Caco-2 (cell line): ENCODE measurements at regions not wholly inside any gene's neighbourhood (a gene's known extent, or its start where the extent isn't known, plus 50 kb on each side); places are given as distances from the start of the nearest gene placed in this dataset.

ENCODE experiments used
- BruUV-seq: library from RNA; stranded (reverse); fragments of 400-500 nt; replicated peaks from 2 replicates; lab custom pipeline; 2021; lab: Mats Ljungman, UMichigan
- CTCF ChIA-PET: fragments of 300-600 bp; sonication (Branson Sonifier 250); formaldehyde crosslinking; loops from one replicate; lab custom pipeline; 2022; ENCODE audit warnings: antibody characterized with exemption; lab: Charles Lee
- POLR2A ChIA-PET: fragments of 300-600 bp; sonication (Branson Sonifier 250); formaldehyde crosslinking; loops from one replicate; lab custom pipeline; 2022; ENCODE audit warnings: antibody characterized with exemption; lab: Charles Lee
- DNase-seq, 2 experiments: peaks; one replicate each; pipeline versions ENCODE4 v3.0.0 to v3.0.0-alpha.2; 2020 to 2022
- H3K27me3 ChIP-seq: replicated peaks from 2 replicates; pipeline ENCODE4 v1.6.0; 2011; ENCODE audit warnings: low read length; ENCODE audit not compliant: control insufficient read depth, insufficient read depth
- H3K36me3 ChIP-seq: 2 replicates; pipeline ENCODE4 v1.5.1; 2011; ENCODE audit warnings: low read length; ENCODE audit not compliant: control insufficient read depth, insufficient read depth
- H3K4me1 ChIP-seq: fragments of 250-450 bp; sonication (Bioruptor Pico); 2 replicates; pipeline ENCODE4 v1.5.1; 2020; ENCODE audit warnings: mild to moderate bottlenecking
- H3K4me3 ChIP-seq: 2 replicates; pipeline ENCODE4 v1.5.1; 2011; ENCODE audit warnings: low read depth, mild to moderate bottlenecking, control low read depth, low read length
- H3K9me3 ChIP-seq: fragments of 250-450 bp; sonication (Bioruptor Pico); 2 replicates; pipeline ENCODE4 v1.5.1; 2020; ENCODE audit warnings: mild to moderate bottlenecking, moderate library complexity
- H3K27ac Mint-ChIP-seq: one replicate; pipeline ENCODE4 v1.8.0; 2022; ENCODE audit warnings: mixed read lengths; ENCODE audit not compliant: unreplicated experiment
- H3K27me3 Mint-ChIP-seq: one replicate; pipeline ENCODE4 v1.8.0; 2022; ENCODE audit warnings: mixed read lengths; ENCODE audit not compliant: insufficient read depth, unreplicated experiment
- H3K36me3 Mint-ChIP-seq: one replicate; pipeline ENCODE4 v1.8.0; 2022; ENCODE audit warnings: mild to moderate bottlenecking, mixed read lengths; ENCODE audit not compliant: insufficient read depth, unreplicated experiment
- H3K4me1 Mint-ChIP-seq: one replicate; pipeline ENCODE4 v1.8.0; 2022; ENCODE audit warnings: low read depth, mixed read lengths; ENCODE audit not compliant: unreplicated experiment
- H3K4me3 Mint-ChIP-seq: one replicate; pipeline ENCODE4 v1.8.0; 2022; ENCODE audit warnings: mild to moderate bottlenecking, moderate library complexity, mixed read lengths; ENCODE audit not compliant: unreplicated experiment
- H3K9me3 Mint-ChIP-seq: one replicate; pipeline ENCODE4 v1.8.0; 2022; ENCODE audit warnings: mixed read lengths; ENCODE audit not compliant: unreplicated experiment
- CTCF ChIP-seq, 2 experiments: fragments of 200-600 bp in 1 of 2; IDR thresholded peaks; 1 replicate in 1 of 2; 2 replicates in 1 of 2; pipeline versions ENCODE4 v1.5.1 to v1.8.0; 2011 to 2022; ENCODE audit warnings: antibody characterized with exemption in 1 of 2, control low read depth in 1 of 2, inconsistent platforms in 1 of 2, low read depth in 1 of 2, low read length in 1 of 2, mild to moderate bottlenecking in 1 of 2, moderate library complexity in 1 of 2; ENCODE audit not compliant: insufficient read depth in 1 of 2, severe bottlenecking in 1 of 2, unreplicated experiment in 1 of 2
- intact Hi-C: fragments of 100-400 bp; cut with micrococcal nuclease; formaldehyde crosslinking; loops from one replicate; pipeline ENCODE4 v1.10.0; 2022; ENCODE audit not compliant: unreplicated experiment

- CTCF ChIA-PET, result no interaction called here
- intact Hi-C loops, result no loop called here
- no peaks in the 10 kb centered on the region for H3K27me3 ChIP-seq
- Mint-ChIP-seq H3K4me3 (no peak overlapping the region), H3K27me3 (no peaks in the 10 kb centered on the region), H3K4me1 (no peaks in the 10 kb centered on the region), H3K27ac (no peak overlapping the region), H3K36me3 (no peaks in the 10 kb centered on the region), H3K9me3 (no peaks in the 10 kb centered on the region)
- POLR2A ChIA-PET, result no interaction called here
- no peaks in the 10 kb centered on the region for H3K36me3 ChIP-seq
- H3K4me1 ChIP-seq, result no peaks in the 10 kb centered on the region
- no peaks in the 10 kb centered on the region for H3K9me3 ChIP-seq
- H3K4me3 ChIP-seq, result no peak overlapping the region
- TF ChIP-seq CTCF (IDR thresholded peaks at IDR 0.05; ENCODE audit: insufficient read depth in 1 of 2, low read depth in 1 of 2, low read length in 1 of 2, severe bottlenecking in 1 of 2, unreplicated experiment in 1 of 2), result no peak
- no peak for DNase-seq
- BruUV-seq, result no TSS peak
Measured at GRCh38 chr9:134502809-134503211, 138.8 kb upstream of the COL5A1 start.

GRCh38 chr9:134503301-134504105, 138.1 kb upstream of the COL5A1 start:
- intact Hi-C loops, result no loop called here
- no peaks in the 10 kb centered on the region for H3K9me3 Mint-ChIP-seq
- POLR2A ChIA-PET, result no interaction called here

GRCh38 chr9:134504106-134504385, 137.6 kb upstream of the COL5A1 start:
- Histone ChIP-seq H3K9me3 (no peaks in the 10 kb centered on the region), H3K36me3 (no peaks in the 10 kb centered on the region), H3K4me3 (no peak overlapping the region), H3K4me1 (no peaks in the 10 kb centered on the region), H3K27me3 (no peaks in the 10 kb centered on the region)
- Mint-ChIP-seq H3K4me1 (no peaks in the 10 kb centered on the region), H3K27me3 (no peaks in the 10 kb centered on the region), H3K9me3 (no peaks in the 10 kb centered on the region), H3K36me3 (no peaks in the 10 kb centered on the region), H3K27ac (no peak overlapping the region), H3K4me3 (no peak overlapping the region)
- DNase-seq, result no peak
- BruUV-seq, result no TSS peak
- ChIA-PET CTCF (no interaction called here), POLR2A (no interaction called here)
- intact Hi-C loops, result no loop called here
- no peak for TF ChIP-seq CTCF (IDR thresholded peaks at IDR 0.05; ENCODE audit: insufficient read depth in 1 of 2, low read depth in 1 of 2, low read length in 1 of 2, severe bottlenecking in 1 of 2, unreplicated experiment in 1 of 2)

More at GRCh38 chr9:134503301-134504105, 138.1 kb upstream of the COL5A1 start:
- DNase-seq, result no peak
- H3K9me3 ChIP-seq, result no peaks in the 10 kb centered on the region
- Mint-ChIP-seq H3K4me3 (no peak overlapping the region), H3K27ac (no peak overlapping the region), H3K4me1 (no peaks in the 10 kb centered on the region), H3K36me3 (no peaks in the 10 kb centered on the region), H3K27me3 (no peaks in the 10 kb centered on the region)
- TF ChIP-seq CTCF (IDR thresholded peaks at IDR 0.05; ENCODE audit: insufficient read depth in 1 of 2, low read depth in 1 of 2, low read length in 1 of 2, severe bottlenecking in 1 of 2, unreplicated experiment in 1 of 2), result no peak
- CTCF ChIA-PET, result no interaction called here
- H3K4me1 ChIP-seq, result no peaks in the 10 kb centered on the region
- no peak overlapping the region for H3K4me3 ChIP-seq
- no TSS peak for BruUV-seq
- no peaks in the 10 kb centered on the region for H3K36me3 ChIP-seq
- H3K27me3 ChIP-seq, result no peaks in the 10 kb centered on the region
